H9 (cell line): ENCODE measurements at regions not wholly inside any gene's neighbourhood (a gene's known extent, or its start where the extent isn't known, plus 50 kb on each side); places are given as distances from the start of the nearest gene placed in this dataset.
A peak's percentile ranks its signal among the peaks of the same experiment; 100 is the strongest.

Experiments
- DNase-seq: peaks from one replicate; pipeline ENCODE4 v3.0.0-alpha.2; 2017
- H2AFZ ChIP-seq: one replicate; pipeline ENCODE4 v1.6.1; 2013; ENCODE audit warnings: mild to moderate bottlenecking, low read length, control low read depth, moderate library complexity
- H2AK5ac ChIP-seq: 2 replicates; pipeline ENCODE4 v1.6.1; 2013; ENCODE audit warnings: low read length, control low read depth, mixed read lengths; ENCODE audit not compliant: insufficient read length
- H2BK120ac ChIP-seq: one replicate; pipeline ENCODE4 v1.6.1; 2013; ENCODE audit warnings: low read depth, mild to moderate bottlenecking, low read length, control low read depth, inconsistent platforms; ENCODE audit not compliant: poor library complexity, severe bottlenecking
- H2BK12ac ChIP-seq: 2 replicates; pipeline ENCODE4 v1.6.1; 2013; ENCODE audit warnings: low read length, control low read depth, mixed read lengths, low read depth; ENCODE audit not compliant: insufficient read length
- H2BK15ac ChIP-seq: 2 replicates; pipeline ENCODE4 v1.6.1; 2013; ENCODE audit warnings: low read depth, low read length, control low read depth
- H2BK20ac ChIP-seq: one replicate; pipeline ENCODE4 v1.6.1; 2013; ENCODE audit warnings: low read depth, mild to moderate bottlenecking, low read length, control low read depth, inconsistent platforms; ENCODE audit not compliant: poor library complexity, severe bottlenecking
- H2BK5ac ChIP-seq: 2 replicates; pipeline ENCODE4 v1.6.1; 2013; ENCODE audit warnings: low read length, control low read depth, mixed read lengths; ENCODE audit not compliant: insufficient read length
- H3K14ac ChIP-seq: 2 replicates; pipeline ENCODE4 v1.6.1; 2013; ENCODE audit warnings: low read length, control low read depth; ENCODE audit not compliant: insufficient read depth
- H3K18ac ChIP-seq: 2 replicates; pipeline ENCODE4 v1.6.1; 2013; ENCODE audit warnings: low read depth, mild to moderate bottlenecking, mixed read lengths, low read length, control low read depth; ENCODE audit not compliant: insufficient read length
- H3K23ac ChIP-seq: 2 replicates; pipeline ENCODE4 v1.6.1; 2013; ENCODE audit warnings: low read length, control low read depth, mixed read lengths, low read depth; ENCODE audit not compliant: insufficient read length
- H3K23me2 ChIP-seq: 2 replicates; pipeline ENCODE4 v1.6.1; 2013; ENCODE audit warnings: low read depth, mild to moderate bottlenecking, mixed read lengths, low read length, control low read depth; ENCODE audit not compliant: insufficient read length, poor library complexity, severe bottlenecking
- H3K27ac ChIP-seq: 2 replicates; pipeline ENCODE4 v1.5.1; 2013; ENCODE audit warnings: low read length, control low read depth, mixed read lengths, low read depth; ENCODE audit not compliant: insufficient read length
- H3K27me3 ChIP-seq: 2 replicates; pipeline ENCODE4 v1.6.1; 2013; ENCODE audit warnings: low read length, control low read depth, inconsistent platforms; ENCODE audit not compliant: insufficient read depth
- H3K4ac ChIP-seq: 2 replicates; pipeline ENCODE4 v1.6.1; 2013; ENCODE audit warnings: low read depth, mild to moderate bottlenecking, control low read depth, inconsistent platforms, low read length, moderate library complexity
- H3K4me1 ChIP-seq: 2 replicates; pipeline ENCODE4 v1.6.1; 2013; ENCODE audit warnings: low read length, control low read depth, inconsistent platforms; ENCODE audit not compliant: insufficient read depth
- H3K4me2 ChIP-seq: 2 replicates; pipeline ENCODE4 v1.6.1; 2013; ENCODE audit warnings: low read length, control low read depth, mixed read lengths; ENCODE audit not compliant: insufficient read length, insufficient read depth
- H3K56ac ChIP-seq: 2 replicates; pipeline ENCODE4 v1.6.1; 2013; ENCODE audit warnings: low read depth, mild to moderate bottlenecking, mixed read lengths, low read length, control low read depth; ENCODE audit not compliant: insufficient read length
- H3K79me1 ChIP-seq: 2 replicates; pipeline ENCODE4 v1.6.1; 2013; ENCODE audit warnings: low read depth, mild to moderate bottlenecking, moderate library complexity, low read length, control low read depth, inconsistent platforms; ENCODE audit not compliant: insufficient read depth, poor library complexity, severe bottlenecking
- H3K79me2 ChIP-seq: 2 replicates; pipeline ENCODE4 v1.6.1; 2013; ENCODE audit warnings: low read length, control low read depth, inconsistent platforms; ENCODE audit not compliant: insufficient read depth
- H3K9ac ChIP-seq: 2 replicates; pipeline ENCODE4 v1.6.1; 2013; ENCODE audit warnings: low read length, control low read depth, mixed read lengths; ENCODE audit not compliant: insufficient read length; ENCODE audit errors: extremely low read depth
- H3K9me3 ChIP-seq: one replicate; pipeline ENCODE4 v1.6.1; 2013; ENCODE audit warnings: low read depth, low read length, inconsistent platforms; ENCODE audit not compliant: control insufficient read depth
- H3T11ph ChIP-seq: one replicate; pipeline ENCODE4 v1.6.1; 2013; ENCODE audit warnings: mild to moderate bottlenecking, low read length, control low read depth, inconsistent platforms
- H4K20me1 ChIP-seq: one replicate; pipeline ENCODE4 v1.6.1; 2013; ENCODE audit not compliant: control insufficient read depth, insufficient read length, insufficient read depth
- H4K5ac ChIP-seq: 2 replicates; pipeline ENCODE4 v1.6.1; 2013; ENCODE audit warnings: low read depth, mild to moderate bottlenecking, mixed read lengths, low read length, control low read depth; ENCODE audit not compliant: insufficient read length
- H4K8ac ChIP-seq: replicated peaks from 2 replicates; pipeline ENCODE4 v1.6.1; 2013; ENCODE audit warnings: low read length, control low read depth, mixed read lengths, low read depth; ENCODE audit not compliant: insufficient read length
- H4K91ac ChIP-seq: 2 replicates; pipeline ENCODE4 v1.6.1; 2013; ENCODE audit warnings: low read depth, mild to moderate bottlenecking, moderate library complexity, mixed read lengths, low read length, control low read depth; ENCODE audit not compliant: insufficient read length
- H3K27ac Mint-ChIP-seq, 3 experiments: 2 replicates in 2 of 3; 3 replicates in 1 of 3; pipeline ENCODE4 v1.8.0; 2020 to 2021; ENCODE audit warnings: mixed read lengths in 3 of 3, mild to moderate bottlenecking in 1 of 3, moderate library complexity in 1 of 3
- H3K27me3 Mint-ChIP-seq: 2 replicates; pipeline ENCODE4 v1.8.0; 2021; ENCODE audit warnings: low read depth, mild to moderate bottlenecking, moderate library complexity, mixed read lengths
- H3K36me3 Mint-ChIP-seq, 3 experiments: 2 replicates in 2 of 3; 3 replicates in 1 of 3; pipeline ENCODE4 v1.8.0; 2020 to 2021; ENCODE audit warnings: low read depth in 3 of 3, mixed read lengths in 3 of 3; ENCODE audit not compliant: insufficient read depth in 1 of 3
- H3K4me1 Mint-ChIP-seq, 2 experiments: 2 replicates each; pipeline ENCODE4 v1.8.0; 2020; ENCODE audit warnings: mixed read lengths in 2 of 2
- H3K4me3 Mint-ChIP-seq, 2 experiments: 2 replicates in 1 of 2; 3 replicates in 1 of 2; pipeline ENCODE4 v1.8.0; 2020 to 2021; ENCODE audit warnings: mild to moderate bottlenecking in 2 of 2, mixed read lengths in 2 of 2, moderate library complexity in 1 of 2
- H3K9me3 Mint-ChIP-seq, 2 experiments: 2 replicates in 1 of 2; 3 replicates in 1 of 2; pipeline ENCODE4 v1.8.0; 2020; ENCODE audit warnings: mild to moderate bottlenecking in 2 of 2, mixed read lengths in 2 of 2, moderate library complexity in 1 of 2
- CTCF ChIP-seq: fragments of 200-600 bp; sonication (generic); conservative IDR thresholded peaks from 3 replicates; pipeline ENCODE4 v1.8.0; 2021; ENCODE audit warnings: antibody characterized with exemption, mild to moderate bottlenecking
- whole genome bisulfite sequencing: extraction: QIAGEN DNeasy Blood & Tissue Kit; methylation state at CpG from one replicate; pipeline ENCODE4 v1.1.7; 2013; ENCODE audit warnings: missing lambda C conversion rate, low lambda C conversion rate, mixed read lengths; ENCODE audit not compliant: insufficient read length; ENCODE audit errors: extremely low coverage; 5-methylcytosine and 5-hydroxymethylcytosine counted together

DNA sequence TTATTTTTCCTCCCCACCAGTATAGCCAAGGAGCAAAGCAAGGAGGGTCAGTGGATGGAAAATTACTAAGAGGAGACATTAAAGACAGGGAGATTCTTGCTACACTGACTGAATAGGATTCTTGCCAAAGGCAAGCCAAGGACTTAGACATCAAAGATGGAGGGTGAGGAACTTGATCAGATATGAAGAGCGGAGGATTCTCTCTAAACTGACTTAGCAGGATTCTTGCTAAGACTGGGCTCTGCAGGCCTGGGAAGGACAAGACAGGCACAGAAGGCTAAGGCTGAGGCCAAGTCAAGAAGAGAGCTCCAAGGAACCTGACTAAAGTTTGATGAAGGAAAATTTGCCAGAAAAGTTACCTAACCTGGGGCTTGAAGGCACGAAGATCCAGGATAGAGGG lies 143.9 kb upstream of the RMP24 start:
- Histone ChIP-seq H2AK5ac (peak overlapping the region; percentile 31), H3K27ac (peak overlapping the region; percentile 99), H3K27me3 (no peaks in the 10 kb centered on the region), H2BK15ac (no peak overlapping the region), H3K9me3 (peaks cover 27% of the 10 kb centered on the region), H4K5ac (no peak overlapping the region), H2BK120ac (no peak overlapping the region), H3K56ac (no peak overlapping the region), H3K18ac (no peak overlapping the region), H4K20me1 (no peaks in the 10 kb centered on the region), H3K4me1 (peaks cover 13% of the 10 kb centered on the region), H3K23ac (no peak overlapping the region), H4K8ac (no peak overlapping the region), H3K23me2 (no peaks in the 10 kb centered on the region), H2AFZ (no peak overlapping the region), H3K79me2 (no peaks in the 10 kb centered on the region), H3K4ac (no peak overlapping the region), H2BK12ac (peak overlapping the region; percentile 31), H3K79me1 (no peaks in the 10 kb centered on the region), H3T11ph (no peak overlapping the region), H3K4me2 (no peak overlapping the region), H4K91ac (peak overlapping the region; percentile 6), H3K14ac (no peak overlapping the region), H2BK5ac (peak overlapping the region; percentile 76), H2BK20ac (no peak overlapping the region), H3K9ac (no peak overlapping the region)
- H3K9me3 Mint-ChIP-seq: peaks cover 52 to 54% of the 10 kb centered on the region in 2 experiments
- DNase-seq: no peak
- H3K4me3 Mint-ChIP-seq: no peak overlapping the region
- TF ChIP-seq CTCF: no peak
- no CpG with 5 or more reads among the region's 2 CpGs for WGBS
- H3K4me1 Mint-ChIP-seq: peaks cover 37 to 66% of the 10 kb centered on the region in 2 experiments
- no peaks in the 10 kb centered on the region for H3K27me3 Mint-ChIP-seq
- H3K36me3 Mint-ChIP-seq: peaks cover 25 to 55% (median 54%) of the 10 kb centered on the region in 3 experiments
- H3K27ac Mint-ChIP-seq: peak overlapping the region; percentile 90 to 99 (median 99)
